C4-2B (cell line): ENCODE measurements at regions not wholly inside any gene's neighbourhood (a gene's known extent, or its start where the extent isn't known, plus 50 kb on each side); places are given as distances from the start of the nearest gene placed in this dataset.

Experiments used
- ZFX ChIP-seq: fragments of 450-650 bp; IDR thresholded peaks from 2 replicates; pipeline ENCODE4 v1.6.1; 2017
- TF ChIP-seq, protein P1 (sequence below): fragments of 450-650 bp; conservative IDR thresholded peaks from 2 replicates; pipeline ENCODE4 v1.5.1; 2017; ENCODE audit warnings: mild to moderate bottlenecking

DNA sequence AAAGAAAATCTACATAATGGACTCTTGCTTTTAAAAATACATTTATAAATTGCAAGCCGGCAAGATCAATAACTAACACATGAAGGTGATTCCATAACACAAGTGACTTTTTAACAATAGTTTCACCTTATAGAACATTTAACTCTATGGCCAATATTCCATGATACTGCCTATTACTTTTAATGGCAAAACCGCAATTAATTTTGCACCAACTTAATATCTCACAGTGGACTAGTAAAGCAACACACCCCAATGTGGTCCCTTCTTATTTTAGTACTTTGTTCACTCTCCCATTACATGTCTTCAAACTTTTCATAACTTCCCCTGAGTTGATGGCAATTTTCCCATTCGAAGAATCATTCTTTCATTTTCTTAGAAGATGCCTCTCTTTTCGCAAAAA lies 351.6 kb upstream of the F9 start:
- TF ChIP-seq, protein P1, sequence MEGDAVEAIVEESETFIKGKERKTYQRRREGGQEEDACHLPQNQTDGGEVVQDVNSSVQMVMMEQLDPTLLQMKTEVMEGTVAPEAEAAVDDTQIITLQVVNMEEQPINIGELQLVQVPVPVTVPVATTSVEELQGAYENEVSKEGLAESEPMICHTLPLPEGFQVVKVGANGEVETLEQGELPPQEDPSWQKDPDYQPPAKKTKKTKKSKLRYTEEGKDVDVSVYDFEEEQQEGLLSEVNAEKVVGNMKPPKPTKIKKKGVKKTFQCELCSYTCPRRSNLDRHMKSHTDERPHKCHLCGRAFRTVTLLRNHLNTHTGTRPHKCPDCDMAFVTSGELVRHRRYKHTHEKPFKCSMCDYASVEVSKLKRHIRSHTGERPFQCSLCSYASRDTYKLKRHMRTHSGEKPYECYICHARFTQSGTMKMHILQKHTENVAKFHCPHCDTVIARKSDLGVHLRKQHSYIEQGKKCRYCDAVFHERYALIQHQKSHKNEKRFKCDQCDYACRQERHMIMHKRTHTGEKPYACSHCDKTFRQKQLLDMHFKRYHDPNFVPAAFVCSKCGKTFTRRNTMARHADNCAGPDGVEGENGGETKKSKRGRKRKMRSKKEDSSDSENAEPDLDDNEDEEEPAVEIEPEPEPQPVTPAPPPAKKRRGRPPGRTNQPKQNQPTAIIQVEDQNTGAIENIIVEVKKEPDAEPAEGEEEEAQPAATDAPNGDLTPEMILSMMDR = no peak
- no peak for TF ChIP-seq ZFX
